HG03558 (cell line): ENCODE measurements at regions not wholly inside any gene's neighbourhood (a gene's known extent, or its start where the extent isn't known, plus 50 kb on each side); places are given as distances from the start of the nearest gene placed in this dataset.
"Not testable (repeated sequence)": the region's sequence is repeated elsewhere in the genome, so short reads cannot be mapped to it uniquely, and the experiment has no call there.

ENCODE experiments used
- ATAC-seq: cut with Tn5 transposase; IDR thresholded peaks from one replicate; pipeline ENCODE4 v1.9.1; 2021; ENCODE audit warnings: moderate number of reproducible peaks; ENCODE audit not compliant: unreplicated experiment; ENCODE audit errors: extremely low read depth

DNA sequence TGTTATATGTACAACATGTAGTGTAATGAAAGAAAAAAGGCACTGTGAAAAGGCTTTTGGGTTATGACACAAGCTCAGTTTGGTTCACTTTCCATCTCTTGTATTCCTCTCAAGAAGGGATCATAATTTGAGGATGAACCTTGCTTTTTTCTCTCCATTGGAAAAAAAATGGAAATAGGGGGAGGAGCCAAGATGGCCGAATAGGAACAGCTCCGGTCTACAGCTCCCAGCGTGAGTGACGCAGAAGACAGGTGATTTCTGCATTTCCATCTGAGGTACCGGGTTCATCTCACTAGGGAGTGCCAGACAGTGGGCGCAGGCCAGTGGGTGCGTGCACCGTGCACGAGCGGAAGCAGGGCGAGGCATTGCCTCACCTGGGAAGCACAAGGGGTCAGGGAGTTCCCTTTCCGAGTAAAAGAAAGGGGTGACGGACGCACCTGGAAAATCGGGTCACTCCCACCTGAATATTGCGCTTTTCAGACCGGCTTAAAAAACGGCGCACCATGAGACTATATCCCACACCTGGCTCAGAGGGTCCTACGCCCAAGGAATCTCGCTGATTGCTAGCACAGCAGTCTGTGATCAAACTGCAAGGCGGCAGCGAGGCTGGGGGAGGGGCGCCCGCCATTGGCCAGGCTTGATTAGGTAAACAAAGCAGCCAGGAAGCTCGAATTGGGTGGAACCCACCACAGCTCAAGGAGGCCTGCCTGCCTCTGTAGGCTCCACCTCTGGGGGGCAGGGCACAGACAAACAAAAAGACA lies 49.9 kb upstream of the SETMAR start:
- ATAC-seq = not testable (repeated sequence)
